HEK293 (cell line): ENCODE measurements at regions not wholly inside any gene's neighbourhood (a gene's known extent, or its start where the extent isn't known, plus 50 kb on each side); places are given as distances from the start of the nearest gene placed in this dataset.

Experiments used
- CTCF ChIA-PET: fragments of 350-600 bp; formaldehyde crosslinking; extraction: SDS; loops from one replicate; lab custom pipeline; 2021; ENCODE audit warnings: antibody characterized with exemption; lab: Yijun Ruan, JAX
- POLR2A ChIA-PET: fragments of 300-600 bp; formaldehyde crosslinking; extraction: SDS; loops from one replicate; lab custom pipeline; 2020; ENCODE audit warnings: antibody characterized with exemption, inconsistent platforms; lab: Yijun Ruan, JAX
- H3K27ac ChIP-seq: fragments of 200-500 bp; sonication (Bioruptor generic); 2 replicates; pipeline ENCODE4 v1.5.1; 2014; ENCODE audit warnings: low read depth, low read length, control low read depth, inconsistent platforms; ENCODE audit errors: extremely low read depth
- H3K36me3 ChIP-seq, 2 experiments: fragments of 200-500 bp in 1 of 2; sonication (Bioruptor generic) in 1 of 2; 1 replicate in 1 of 2; 2 replicates in 1 of 2; pipeline ENCODE4 v1.5.1; 2014 to 2017; ENCODE audit warnings: inconsistent platforms in 2 of 2, low read length in 2 of 2; ENCODE audit not compliant: control insufficient read depth in 2 of 2, insufficient read depth in 1 of 2
- H3K4me1 ChIP-seq: fragments of 200-500 bp; sonication (Bioruptor generic); 2 replicates; pipeline ENCODE4 v1.5.1; 2014; ENCODE audit warnings: mild to moderate bottlenecking, low read length, inconsistent platforms; ENCODE audit not compliant: control insufficient read depth, insufficient read depth
- H3K4me3 ChIP-seq: 2 replicates; pipeline ENCODE4 v1.5.1; 2011; ENCODE audit warnings: low read depth, mild to moderate bottlenecking, control low read depth, low read length, moderate library complexity
- H3K9me3 ChIP-seq: fragments of 200-500 bp; sonication (Bioruptor generic); 2 replicates; pipeline ENCODE4 v1.5.1; 2014; ENCODE audit warnings: low read depth, low read length, inconsistent platforms; ENCODE audit not compliant: control insufficient read depth, insufficient read depth
- BCL6B ChIP-seq: fragments of 450-650 bp; formaldehyde crosslinking; IDR thresholded peaks from 2 replicates; pipeline ENCODE4 v1.5.1; 2017; ENCODE audit warnings: missing biosample characterization, missing genetic modification characterization
- KLF16 ChIP-seq: fragments of 450-650 bp; formaldehyde crosslinking; IDR thresholded peaks from 2 replicates; pipeline ENCODE4 v1.5.1; 2017; ENCODE audit warnings: missing biosample characterization, missing genetic modification characterization
- KLF17 ChIP-seq: fragments of 450-650 bp; formaldehyde crosslinking; IDR thresholded peaks from 2 replicates; pipeline ENCODE4 v1.5.1; 2016; ENCODE audit warnings: missing biosample characterization, missing genetic modification characterization
- KLF7 ChIP-seq: fragments of 450-650 bp; formaldehyde crosslinking; IDR thresholded peaks from 2 replicates; pipeline ENCODE4 v1.5.1; 2016; ENCODE audit warnings: missing biosample characterization, missing genetic modification characterization, borderline replicate concordance
- KLF9 ChIP-seq: fragments of 450-650 bp; formaldehyde crosslinking; IDR thresholded peaks from 2 replicates; pipeline ENCODE4 v1.5.1; 2016; ENCODE audit warnings: missing biosample characterization, missing genetic modification characterization, low read depth
- PATZ1 ChIP-seq: fragments of 450-650 bp; formaldehyde crosslinking; IDR thresholded peaks from 2 replicates; pipeline ENCODE4 v1.5.1; 2016; ENCODE audit warnings: missing biosample characterization, missing genetic modification characterization
- SP7 ChIP-seq: fragments of 450-650 bp; formaldehyde crosslinking; IDR thresholded peaks from 2 replicates; pipeline ENCODE4 v1.5.1; 2016; ENCODE audit warnings: missing biosample characterization, missing genetic modification characterization
- TCF7L2 ChIP-seq: IDR thresholded peaks from 2 replicates; pipeline ENCODE4 v1.6.1; 2011; ENCODE audit warnings: low read depth, mild to moderate bottlenecking, inconsistent platforms, low read length, moderate library complexity, borderline replicate concordance
- TRIM28 ChIP-seq: IDR thresholded peaks from 2 replicates; pipeline ENCODE4 v1.6.1; 2011; ENCODE audit warnings: low read length, control low read depth, borderline replicate concordance
- ZBTB17 ChIP-seq: fragments of 450-650 bp; formaldehyde crosslinking; IDR thresholded peaks from 2 replicates; pipeline ENCODE4 v1.5.1; 2016; ENCODE audit warnings: missing biosample characterization, missing genetic modification characterization
- ZBTB44 ChIP-seq: fragments of 450-650 bp; IDR thresholded peaks from 2 replicates; pipeline ENCODE4 v1.5.1; 2018; ENCODE audit warnings: missing biosample characterization, mild to moderate bottlenecking, missing genetic modification characterization
- ZBTB7A ChIP-seq: fragments of 450-650 bp; formaldehyde crosslinking; IDR thresholded peaks from 2 replicates; pipeline ENCODE4 v1.5.1; 2016; ENCODE audit warnings: low read depth, missing biosample characterization, missing genetic modification characterization
- ZFP37 ChIP-seq: fragments of 450-650 bp; formaldehyde crosslinking; IDR thresholded peaks from 2 replicates; pipeline ENCODE4 v1.5.1; 2016; ENCODE audit warnings: missing biosample characterization, missing genetic modification characterization
- ZNF155 ChIP-seq: fragments of 450-650 bp; formaldehyde crosslinking; IDR thresholded peaks from 2 replicates; pipeline ENCODE4 v1.5.1; 2016; ENCODE audit warnings: missing biosample characterization, missing genetic modification characterization
- ZNF157 ChIP-seq: fragments of 450-650 bp; formaldehyde crosslinking; IDR thresholded peaks from 2 replicates; pipeline ENCODE4 v1.5.1; 2016; ENCODE audit warnings: missing biosample characterization, missing genetic modification characterization
- ZNF16 ChIP-seq: fragments of 450-650 bp; formaldehyde crosslinking; IDR thresholded peaks from 2 replicates; pipeline ENCODE4 v1.5.1; 2016; ENCODE audit warnings: low read depth, missing biosample characterization, missing genetic modification characterization
- ZNF174 ChIP-seq: fragments of 450-650 bp; formaldehyde crosslinking; IDR thresholded peaks from 2 replicates; pipeline ENCODE4 v1.5.0; 2017; ENCODE audit warnings: missing biosample characterization, mild to moderate bottlenecking, missing genetic modification characterization
- ZNF266 ChIP-seq: fragments of 450-650 bp; formaldehyde crosslinking; IDR thresholded peaks from 2 replicates; pipeline ENCODE4 v1.5.1; 2016; ENCODE audit warnings: missing biosample characterization, missing genetic modification characterization, low read depth
- ZNF324 ChIP-seq: fragments of 450-650 bp; formaldehyde crosslinking; IDR thresholded peaks from 2 replicates; pipeline ENCODE4 v1.5.1; 2016; ENCODE audit warnings: missing biosample characterization, missing genetic modification characterization
- ZNF416 ChIP-seq: fragments of 450-650 bp; formaldehyde crosslinking; IDR thresholded peaks from 2 replicates; pipeline ENCODE4 v1.5.1; 2016; ENCODE audit warnings: missing biosample characterization, missing genetic modification characterization
- ZNF488 ChIP-seq: fragments of 450-650 bp; formaldehyde crosslinking; IDR thresholded peaks from 2 replicates; pipeline ENCODE4 v1.5.1; 2016; ENCODE audit warnings: missing biosample characterization, missing genetic modification characterization
- ZNF513 ChIP-seq: fragments of 450-650 bp; IDR thresholded peaks from 2 replicates; pipeline ENCODE4 v1.5.1; 2018; ENCODE audit warnings: missing biosample characterization, missing genetic modification characterization
- ZNF530 ChIP-seq: fragments of 450-650 bp; formaldehyde crosslinking; IDR thresholded peaks from 2 replicates; pipeline ENCODE4 v1.5.1; 2016; ENCODE audit warnings: low read depth, missing biosample characterization, missing genetic modification characterization
- ZNF623 ChIP-seq: fragments of 450-650 bp; formaldehyde crosslinking; IDR thresholded peaks from 2 replicates; pipeline ENCODE4 v1.5.1; 2016; ENCODE audit warnings: missing biosample characterization, missing genetic modification characterization
- ZNF626 ChIP-seq: fragments of 450-650 bp; sonication (Bioruptor Pico); formaldehyde crosslinking; IDR thresholded peaks from 2 replicates; pipeline ENCODE4 v1.5.1; 2018; ENCODE audit warnings: missing biosample characterization, missing genetic modification characterization, inconsistent platforms
- ZNF629 ChIP-seq: fragments of 450-650 bp; formaldehyde crosslinking; IDR thresholded peaks from 2 replicates; pipeline ENCODE4 v1.5.1; 2017; ENCODE audit warnings: missing biosample characterization, missing genetic modification characterization
- ZNF670 ChIP-seq: fragments of 450-650 bp; formaldehyde crosslinking; IDR thresholded peaks from 2 replicates; pipeline ENCODE4 v1.5.1; 2016; ENCODE audit warnings: missing biosample characterization, missing genetic modification characterization, low read depth

GRCh38 chr19:46954993-46955812 lies 64.4 kb upstream of the NPAS1 start:
- TF ChIP-seq TRIM28: no peak
- no peak for TF ChIP-seq ZNF626
- no peak for TF ChIP-seq ZNF157 (tag by site-specific recombination)
- TF ChIP-seq ZNF629: no peak
- no peak for TF ChIP-seq ZBTB7A (tag by site-specific recombination)
- no peak for TF ChIP-seq ZBTB44 (tag by site-specific recombination)
- TF ChIP-seq TCF7L2: no peak
- TF ChIP-seq ZNF324 (tag by site-specific recombination): no peak
- no peak for TF ChIP-seq ZNF670 (tag by site-specific recombination)
- no peak for TF ChIP-seq ZNF416 (tag by site-specific recombination)
- TF ChIP-seq, all 188 proteins: peak for 0
- H3K4me1 ChIP-seq: peaks cover 11% of the 10 kb centered on the region; the same call in 1 of the 2 replicates
- ChIA-PET CTCF (interaction anchor here (0.6 to 1.7 kb wide), 7 partner anchors 11 to 1250 kb away, joined by 3 to 8 read pairs (median 4); no protein-coding TSS in a partner anchor), POLR2A (no interaction called here)
- no peaks in the 10 kb centered on the region for H3K9me3 ChIP-seq
- no peak overlapping the region for H3K27ac ChIP-seq
- H3K36me3 ChIP-seq: no peaks in the 10 kb centered on the region; a peak in 1 of 3 replicates
- H3K4me3 ChIP-seq: no peak overlapping the region

GRCh38 chr19:46955813-46956371 lies 63.7 kb upstream of the NPAS1 start:
- peaks cover 11% of the 10 kb centered on the region; the same call in 1 of the 2 replicates for H3K4me1 ChIP-seq
- POLR2A ChIA-PET: no interaction called here
- no peak overlapping the region for H3K4me3 ChIP-seq
- CTCF ChIA-PET: interaction anchor here (0.6 to 1.7 kb wide), 6 partner anchors 11 to 57 kb away, joined by 3 to 8 read pairs (median 4); no protein-coding TSS in a partner anchor
- H3K9me3 ChIP-seq: no peaks in the 10 kb centered on the region
- H3K36me3 ChIP-seq: no peaks in the 10 kb centered on the region; a peak in 1 of 3 replicates
- H3K27ac ChIP-seq: no peak overlapping the region
- TF ChIP-seq KLF7 (tag by site-specific recombination) (no peak), ZBTB17 (no peak), SP7 (tag by site-specific recombination) (no peak), ZNF530 (tag by site-specific recombination) (no peak), ZNF266 (no peak), ZNF623 (tag by site-specific recombination) (no peak), ZNF513 (tag by site-specific recombination) (no peak), KLF9 (no peak), ZFP37 (tag by site-specific recombination) (no peak), BCL6B (no peak), KLF17 (tag by site-specific recombination) (no peak), KLF16 (tag by site-specific recombination) (no peak), ZNF488 (no peak), PATZ1 (tag by site-specific recombination) (no peak), ZNF155 (no peak), ZNF16 (tag by site-specific recombination) (no peak), ZNF174 (tag by site-specific recombination) (no peak)
